HG02642 (cell line): ENCODE measurements at regions not wholly inside any gene's neighbourhood (a gene's known extent, or its start where the extent isn't known, plus 50 kb on each side); places are given as distances from the start of the nearest gene placed in this dataset.
"Not testable (repeated sequence)": the region's sequence is repeated elsewhere in the genome, so short reads cannot be mapped to it uniquely, and the experiment has no call there.

Experiments used
- ATAC-seq: cut with Tn5 transposase; IDR thresholded peaks from one replicate; pipeline ENCODE4 v1.9.1; 2021; ENCODE audit warnings: mild to moderate bottlenecking; ENCODE audit not compliant: unreplicated experiment, poor library complexity

- ATAC-seq = no peak
Measured at GRCh38 chr18:39449566-39449965, 1884.0 kb upstream of the CELF4 start.

GRCh38 chr18:39448942-39449341, 1883.3 kb upstream of the CELF4 start:
- ATAC-seq = no peak

GRCh38 chr18:39444957-39445356, 1879.4 kb upstream of the CELF4 start:
- not testable (repeated sequence) for ATAC-seq

- ATAC-seq = no peak
Measured at GRCh38 chr18:39441648-39442047, 1876.0 kb upstream of the CELF4 start.

- no peak for ATAC-seq
Measured at GRCh38 chr18:39435996-39436395, 1870.4 kb upstream of the CELF4 start.

GRCh38 chr18:39435209-39435608, 1869.6 kb upstream of the CELF4 start:
- no peak for ATAC-seq

GRCh38 chr18:39434223-39434920, 1868.8 kb upstream of the CELF4 start:
- no peak for ATAC-seq

- ATAC-seq = no peak
Measured at GRCh38 chr18:39425172-39425850, 1859.7 kb upstream of the CELF4 start.

- no peak for ATAC-seq
Measured at GRCh38 chr18:39424261-39424660, 1858.7 kb upstream of the CELF4 start.

- no peak for ATAC-seq
Measured at GRCh38 chr18:39421276-39421675, 1855.7 kb upstream of the CELF4 start.

- no peak for ATAC-seq
Measured at GRCh38 chr18:39419315-39419714, 1853.7 kb upstream of the CELF4 start.

- no peak for ATAC-seq
Measured at GRCh38 chr18:39415471-39415870, 1849.9 kb upstream of the CELF4 start.

GRCh38 chr18:39414009-39414700, 1848.6 kb upstream of the CELF4 start:
- no peak for ATAC-seq

- no peak for ATAC-seq
Measured at GRCh38 chr18:39406941-39407340, 1841.3 kb upstream of the CELF4 start.

GRCh38 chr18:39403121-39403520, 1837.5 kb upstream of the CELF4 start:
- ATAC-seq = no peak

- no peak for ATAC-seq
Measured at GRCh38 chr18:39399662-39400061, 1834.1 kb upstream of the CELF4 start.

GRCh38 chr18:39396168-39396567, 1830.6 kb upstream of the CELF4 start:
- ATAC-seq = no peak

- ATAC-seq = no peak
Measured at GRCh38 chr18:39389800-39390379, 1824.3 kb upstream of the CELF4 start.

GRCh38 chr18:39380866-39381265, 1815.3 kb upstream of the CELF4 start:
- no peak for ATAC-seq

- no peak for ATAC-seq
Measured at GRCh38 chr18:39380186-39380725, 1814.7 kb upstream of the CELF4 start.

GRCh38 chr18:39375066-39375465, 1809.5 kb upstream of the CELF4 start:
- ATAC-seq = no peak
